ENCODE measurements at regions not wholly inside any gene's neighbourhood (a gene's known extent, or its start where the extent isn't known, plus 50 kb on each side); places are given as distances from the start of the nearest gene placed in this dataset.

DNA sequence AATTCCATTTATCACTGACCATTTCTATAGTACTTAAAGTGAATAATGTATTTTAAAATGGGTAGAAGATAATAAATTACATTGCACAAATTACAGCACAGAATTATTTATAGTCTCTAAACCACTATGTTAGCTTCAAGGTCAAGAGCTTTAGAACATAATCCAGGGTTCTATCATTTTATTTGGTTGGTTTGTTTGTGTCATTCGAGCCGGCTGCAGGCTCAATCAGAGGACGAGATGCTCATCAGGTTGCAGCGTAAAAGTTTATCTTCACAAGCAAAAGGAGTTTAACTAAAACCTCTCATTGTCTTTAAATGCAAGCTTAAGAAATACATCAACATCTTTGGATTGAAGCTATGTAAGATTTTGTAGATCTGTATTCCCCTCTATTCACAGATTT, 523.8 kb downstream of the EFNA5 start:
- TF ChIP-seq, protein P1, sequence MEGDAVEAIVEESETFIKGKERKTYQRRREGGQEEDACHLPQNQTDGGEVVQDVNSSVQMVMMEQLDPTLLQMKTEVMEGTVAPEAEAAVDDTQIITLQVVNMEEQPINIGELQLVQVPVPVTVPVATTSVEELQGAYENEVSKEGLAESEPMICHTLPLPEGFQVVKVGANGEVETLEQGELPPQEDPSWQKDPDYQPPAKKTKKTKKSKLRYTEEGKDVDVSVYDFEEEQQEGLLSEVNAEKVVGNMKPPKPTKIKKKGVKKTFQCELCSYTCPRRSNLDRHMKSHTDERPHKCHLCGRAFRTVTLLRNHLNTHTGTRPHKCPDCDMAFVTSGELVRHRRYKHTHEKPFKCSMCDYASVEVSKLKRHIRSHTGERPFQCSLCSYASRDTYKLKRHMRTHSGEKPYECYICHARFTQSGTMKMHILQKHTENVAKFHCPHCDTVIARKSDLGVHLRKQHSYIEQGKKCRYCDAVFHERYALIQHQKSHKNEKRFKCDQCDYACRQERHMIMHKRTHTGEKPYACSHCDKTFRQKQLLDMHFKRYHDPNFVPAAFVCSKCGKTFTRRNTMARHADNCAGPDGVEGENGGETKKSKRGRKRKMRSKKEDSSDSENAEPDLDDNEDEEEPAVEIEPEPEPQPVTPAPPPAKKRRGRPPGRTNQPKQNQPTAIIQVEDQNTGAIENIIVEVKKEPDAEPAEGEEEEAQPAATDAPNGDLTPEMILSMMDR (optimal IDR thresholded peaks at IDR 0.05 in 1 of 3, IDR thresholded peaks at IDR 0.05 in 1 of 3, conservative IDR thresholded peaks at IDR 0.05 in 1 of 3; ENCODE audit: extremely low read depth in 1 of 3, insufficient read depth in 2 of 3, low read length in 3 of 3), result no peak
- TF ChIP-seq EZH2 (IDR thresholded peaks at IDR 0.05; ENCODE audit: low read length), result no peak
